ENCODE measurements at regions not wholly inside any gene's neighbourhood (a gene's known extent, or its start where the extent isn't known, plus 50 kb on each side); places are given as distances from the start of the nearest gene placed in this dataset.

DNA sequence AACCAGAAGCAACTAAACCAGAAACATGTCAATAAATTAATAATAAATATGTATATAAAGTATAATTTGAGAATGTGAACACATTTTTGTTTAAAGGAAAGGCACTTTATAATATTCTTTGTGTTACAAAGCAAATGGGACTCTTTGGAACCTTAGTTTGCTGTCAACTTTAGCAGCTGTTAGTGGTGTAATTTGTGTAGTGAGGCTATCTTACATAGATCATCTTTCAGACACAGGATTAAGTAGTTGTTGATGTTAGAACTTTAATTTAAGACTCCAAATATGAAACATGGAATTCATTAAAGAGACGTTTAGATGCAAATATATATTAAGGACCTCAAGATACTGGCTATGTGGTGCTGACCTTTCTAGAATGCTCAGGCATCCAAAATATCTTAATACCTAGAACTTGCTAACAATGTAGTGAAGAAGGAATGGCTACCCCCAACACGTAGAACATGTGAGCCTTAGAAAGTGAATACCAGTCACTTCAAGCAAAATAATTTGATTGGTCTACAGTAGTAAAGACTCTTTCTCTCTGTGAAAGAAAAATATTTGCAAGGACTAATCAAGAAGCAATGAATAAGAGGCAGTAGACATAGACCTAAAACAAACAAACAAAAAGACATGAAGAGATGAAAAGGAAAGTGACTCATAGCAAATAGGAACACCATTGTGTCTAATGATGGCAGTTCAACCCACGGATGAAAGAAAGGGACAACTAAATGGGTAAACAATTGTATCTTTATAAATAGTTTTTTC, 811.4 kb downstream of the USP25 start:
- Histone ChIP-seq H3K36me3 (ENCODE audit: control insufficient read depth in 1 of 2, insufficient read depth in 2 of 2, low read length in 2 of 2) (no peaks in the 10 kb centered on the region), H3K9ac (ENCODE audit: low read depth in 1 of 2, low read length in 2 of 2) (no peak overlapping the region), H3K4me1 (ENCODE audit: control insufficient read depth in 1 of 2, insufficient read depth in 2 of 2, low read length in 2 of 2) (no peaks in the 10 kb centered on the region), H3K27ac (ENCODE audit: low read depth, low read length) (no peak overlapping the region), H3K9me3 (ENCODE audit: control insufficient read depth in 1 of 2, low read length in 2 of 2) (peaks cover 4 to 17% of the 10 kb centered on the region in 2 donors), H3K4me3 (ENCODE audit: low read depth in 1 of 2, low read length in 2 of 2) (no peak overlapping the region), H3K27me3 (ENCODE audit: control insufficient read depth in 1 of 2, insufficient read depth in 2 of 2, low read length in 2 of 2) (no peaks in the 10 kb centered on the region)

DNA sequence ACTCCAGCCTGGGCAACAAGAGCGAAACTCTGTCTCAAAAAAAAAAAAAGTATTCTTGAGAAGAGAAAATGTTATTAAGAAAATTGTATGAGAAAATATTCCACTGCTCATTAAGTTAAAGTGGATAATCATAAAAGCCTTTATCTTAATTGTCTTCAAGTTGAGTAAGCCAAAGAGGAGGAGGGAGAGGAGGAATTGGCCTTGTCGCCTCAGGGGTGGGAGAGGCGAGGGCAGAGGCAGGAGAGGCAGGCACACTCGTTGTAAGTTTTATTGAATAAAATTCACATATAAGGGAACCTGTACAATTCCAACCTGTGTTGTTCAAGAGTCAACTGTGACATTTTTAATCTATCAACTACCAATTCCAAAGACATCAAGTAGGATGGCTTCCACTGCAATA, 820.3 kb downstream of the USP25 start:
- Histone ChIP-seq H3K9me3 (ENCODE audit: control insufficient read depth in 1 of 2, low read length in 2 of 2) (peaks cover 6 to 8% of the 10 kb centered on the region in 2 donors), H3K9ac (ENCODE audit: low read depth in 1 of 2, low read length in 2 of 2) (no peak overlapping the region), H3K27me3 (ENCODE audit: control insufficient read depth in 1 of 2, insufficient read depth in 2 of 2, low read length in 2 of 2) (no peaks in the 10 kb centered on the region), H3K4me3 (ENCODE audit: low read depth in 1 of 2, low read length in 2 of 2) (no peak overlapping the region), H3K36me3 (ENCODE audit: control insufficient read depth in 1 of 2, insufficient read depth in 2 of 2, low read length in 2 of 2) (no peaks in the 10 kb centered on the region), H3K4me1 (ENCODE audit: control insufficient read depth in 1 of 2, insufficient read depth in 2 of 2, low read length in 2 of 2) (no peaks in the 10 kb centered on the region), H3K27ac (ENCODE audit: low read depth, low read length) (no peak overlapping the region)

DNA sequence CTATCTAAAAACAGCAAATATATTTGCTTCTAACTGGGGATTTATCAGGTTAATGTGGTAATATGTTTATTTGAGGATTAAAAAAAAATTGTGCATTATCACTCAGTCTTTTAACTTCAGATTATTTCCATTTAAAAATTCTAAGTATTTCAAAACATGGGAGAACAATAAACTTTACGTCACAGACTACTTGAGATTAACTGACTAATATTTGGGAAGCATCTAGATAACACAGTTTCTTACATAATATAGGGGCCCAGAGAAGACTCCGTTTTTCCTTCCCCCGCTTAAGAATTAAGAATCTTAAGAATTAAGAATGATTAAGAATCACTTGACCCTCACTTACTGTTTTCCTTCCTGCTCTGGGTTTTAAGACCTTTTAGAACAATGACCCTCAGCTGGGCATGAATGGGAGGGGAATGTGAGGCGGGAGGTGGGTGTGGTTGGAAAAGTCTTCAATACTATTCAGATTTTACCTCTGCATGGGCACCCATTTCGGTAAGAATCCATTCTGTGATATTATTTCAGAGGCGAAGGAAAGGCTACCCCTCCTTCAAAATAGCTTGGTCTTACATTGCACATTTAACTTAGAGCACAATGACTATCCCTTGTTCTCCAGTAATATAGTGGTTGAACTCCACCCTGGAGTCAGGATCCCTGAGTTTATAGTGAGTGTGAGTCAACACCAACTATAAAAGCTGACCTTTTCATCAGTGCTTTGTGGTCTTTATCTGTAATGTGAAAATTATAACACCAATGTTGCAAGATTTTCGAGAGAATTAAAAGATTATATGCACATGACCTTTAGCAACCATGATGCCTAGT, 821.3 kb downstream of the USP25 start:
- H3K36me3 ChIP-seq (ENCODE audit: control insufficient read depth in 1 of 2, insufficient read depth in 2 of 2, low read length in 2 of 2), result no peaks in the 10 kb centered on the region
- no peak overlapping the region for H3K27ac ChIP-seq (ENCODE audit: low read depth, low read length)
- peaks cover 6 to 8% of the 10 kb centered on the region in 2 donors for H3K9me3 ChIP-seq (ENCODE audit: control insufficient read depth in 1 of 2, low read length in 2 of 2)
- H3K4me1 ChIP-seq (ENCODE audit: control insufficient read depth in 1 of 2, insufficient read depth in 2 of 2, low read length in 2 of 2), result no peaks in the 10 kb centered on the region
- no peaks in the 10 kb centered on the region for H3K27me3 ChIP-seq (ENCODE audit: control insufficient read depth in 1 of 2, insufficient read depth in 2 of 2, low read length in 2 of 2)
- no peak overlapping the region for H3K4me3 ChIP-seq (ENCODE audit: low read depth in 1 of 2, low read length in 2 of 2)
- no peak overlapping the region for H3K9ac ChIP-seq (ENCODE audit: low read depth in 1 of 2, low read length in 2 of 2)

DNA sequence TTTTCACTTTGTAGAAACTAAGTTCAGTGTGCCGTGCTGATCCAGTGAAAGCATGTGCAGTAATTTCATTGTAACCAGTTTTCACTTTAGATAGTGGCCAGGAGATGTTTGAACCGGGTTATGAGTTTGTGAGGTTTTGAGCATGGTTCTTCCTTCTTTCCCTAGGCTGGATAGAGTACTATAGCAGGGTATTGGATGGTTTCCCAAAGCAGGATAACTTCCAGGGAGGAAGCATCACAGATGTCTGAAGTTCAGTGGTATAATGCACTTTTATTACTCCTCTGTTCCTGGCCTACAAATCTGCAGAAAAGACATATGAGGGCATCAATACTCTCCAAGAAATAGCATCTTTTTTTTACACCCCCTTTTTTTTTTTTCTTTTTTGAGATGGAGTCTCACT, 823.1 kb downstream of the USP25 start:
- Histone ChIP-seq H3K9me3 (ENCODE audit: control insufficient read depth in 1 of 2, low read length in 2 of 2) (peaks cover 5 to 13% of the 10 kb centered on the region in 2 donors), H3K4me1 (ENCODE audit: control insufficient read depth in 1 of 2, insufficient read depth in 2 of 2, low read length in 2 of 2) (no peaks in the 10 kb centered on the region), H3K36me3 (ENCODE audit: control insufficient read depth in 1 of 2, insufficient read depth in 2 of 2, low read length in 2 of 2) (no peaks in the 10 kb centered on the region), H3K27me3 (ENCODE audit: control insufficient read depth in 1 of 2, insufficient read depth in 2 of 2, low read length in 2 of 2) (no peaks in the 10 kb centered on the region), H3K9ac (ENCODE audit: low read depth in 1 of 2, low read length in 2 of 2) (no peak overlapping the region), H3K27ac (ENCODE audit: low read depth, low read length) (no peak overlapping the region), H3K4me3 (ENCODE audit: low read depth in 1 of 2, low read length in 2 of 2) (no peak overlapping the region)

DNA sequence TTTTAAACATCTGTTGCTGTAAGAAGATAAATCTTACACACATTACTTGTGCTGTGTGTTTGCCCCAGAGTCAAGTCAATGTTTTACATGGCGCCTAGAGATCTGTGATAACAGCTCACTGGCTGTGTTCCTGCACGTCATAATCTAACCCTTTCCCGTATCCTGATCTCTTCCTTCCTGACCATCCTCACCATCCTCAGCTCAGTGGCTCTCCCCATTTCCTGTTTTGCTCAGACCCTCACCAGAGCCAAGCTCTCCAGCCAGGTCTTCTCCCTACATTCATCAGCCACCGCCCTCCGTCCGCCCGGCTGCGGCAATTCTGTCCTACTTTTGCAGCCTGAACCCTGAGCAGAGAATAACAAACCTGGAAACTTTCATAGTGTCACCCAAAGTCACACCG, 824.7 kb downstream of the USP25 start:
- H3K9ac ChIP-seq (ENCODE audit: low read depth in 1 of 2, low read length in 2 of 2), result no peak overlapping the region
- H3K36me3 ChIP-seq (ENCODE audit: control insufficient read depth in 1 of 2, insufficient read depth in 2 of 2, low read length in 2 of 2), result no peaks in the 10 kb centered on the region
- no peaks in the 10 kb centered on the region for H3K27me3 ChIP-seq (ENCODE audit: control insufficient read depth in 1 of 2, insufficient read depth in 2 of 2, low read length in 2 of 2)
- no peak overlapping the region for H3K4me3 ChIP-seq (ENCODE audit: low read depth in 1 of 2, low read length in 2 of 2)
- H3K4me1 ChIP-seq (ENCODE audit: control insufficient read depth in 1 of 2, insufficient read depth in 2 of 2, low read length in 2 of 2), result no peaks in the 10 kb centered on the region
- no peak overlapping the region for H3K27ac ChIP-seq (ENCODE audit: low read depth, low read length)
- peaks cover 5 to 13% of the 10 kb centered on the region in 2 donors for H3K9me3 ChIP-seq (ENCODE audit: control insufficient read depth in 1 of 2, low read length in 2 of 2)

DNA sequence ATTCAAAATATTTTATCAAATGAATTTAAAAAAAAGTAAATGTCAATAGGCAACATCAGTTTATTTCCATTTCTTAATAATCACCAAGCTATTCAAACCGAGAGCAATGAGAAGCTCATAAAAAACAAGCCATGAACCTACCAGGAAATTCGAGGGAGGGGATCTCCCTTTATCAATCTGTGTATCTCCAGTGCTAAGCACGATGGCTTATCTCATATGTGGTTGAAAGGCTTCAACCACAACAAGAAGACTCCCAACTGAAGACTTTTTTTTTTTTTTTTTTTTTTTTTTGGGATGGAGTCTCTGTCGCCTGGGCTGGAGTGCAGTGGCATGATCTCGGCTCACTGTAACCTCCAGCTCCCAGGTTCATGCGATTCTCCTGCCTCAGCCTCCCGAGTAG, 833.3 kb downstream of the USP25 start:
- Histone ChIP-seq H3K4me3 (ENCODE audit: low read depth in 1 of 2, low read length in 2 of 2) (no peak overlapping the region), H3K9ac (ENCODE audit: low read depth in 1 of 2, low read length in 2 of 2) (no peak overlapping the region), H3K27me3 (ENCODE audit: control insufficient read depth in 1 of 2, insufficient read depth in 2 of 2, low read length in 2 of 2) (no peaks in the 10 kb centered on the region), H3K4me1 (ENCODE audit: control insufficient read depth in 1 of 2, insufficient read depth in 2 of 2, low read length in 2 of 2) (no peaks in the 10 kb centered on the region), H3K9me3 (ENCODE audit: control insufficient read depth in 1 of 2, low read length in 2 of 2) (peaks cover 6% of the 10 kb centered on the region in 2 donors), H3K36me3 (ENCODE audit: control insufficient read depth in 1 of 2, insufficient read depth in 2 of 2, low read length in 2 of 2) (no peaks in the 10 kb centered on the region), H3K27ac (ENCODE audit: low read depth, low read length) (no peak overlapping the region)

DNA sequence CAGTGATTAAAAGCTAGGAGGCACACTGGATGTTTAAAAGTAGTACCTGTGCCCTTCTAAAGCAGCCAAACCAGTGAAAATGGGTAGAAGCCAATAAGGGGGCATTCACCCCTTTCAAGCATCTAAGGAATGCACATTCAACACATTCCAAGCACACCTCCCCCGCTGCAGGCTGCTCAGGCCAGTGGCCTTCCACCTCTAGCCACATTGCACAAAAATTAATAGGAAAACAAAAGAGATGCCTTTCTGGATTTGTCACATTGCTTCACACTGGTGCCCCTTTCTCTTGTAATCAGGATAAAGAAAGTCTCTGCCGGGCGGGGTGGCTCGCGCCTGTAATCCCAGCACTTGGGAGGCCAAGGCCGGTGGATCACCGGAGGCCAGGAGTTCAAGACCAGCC, 834.0 kb downstream of the USP25 start:
- Histone ChIP-seq H3K9me3 (ENCODE audit: control insufficient read depth in 1 of 2, low read length in 2 of 2) (peaks cover 6% of the 10 kb centered on the region in 2 donors), H3K9ac (ENCODE audit: low read depth in 1 of 2, low read length in 2 of 2) (no peak overlapping the region), H3K27ac (ENCODE audit: low read depth, low read length) (no peak overlapping the region), H3K36me3 (ENCODE audit: control insufficient read depth in 1 of 2, insufficient read depth in 2 of 2, low read length in 2 of 2) (no peaks in the 10 kb centered on the region), H3K4me1 (ENCODE audit: control insufficient read depth in 1 of 2, insufficient read depth in 2 of 2, low read length in 2 of 2) (no peaks in the 10 kb centered on the region), H3K27me3 (ENCODE audit: control insufficient read depth in 1 of 2, insufficient read depth in 2 of 2, low read length in 2 of 2) (no peaks in the 10 kb centered on the region), H3K4me3 (ENCODE audit: low read depth in 1 of 2, low read length in 2 of 2) (no peak overlapping the region)

DNA sequence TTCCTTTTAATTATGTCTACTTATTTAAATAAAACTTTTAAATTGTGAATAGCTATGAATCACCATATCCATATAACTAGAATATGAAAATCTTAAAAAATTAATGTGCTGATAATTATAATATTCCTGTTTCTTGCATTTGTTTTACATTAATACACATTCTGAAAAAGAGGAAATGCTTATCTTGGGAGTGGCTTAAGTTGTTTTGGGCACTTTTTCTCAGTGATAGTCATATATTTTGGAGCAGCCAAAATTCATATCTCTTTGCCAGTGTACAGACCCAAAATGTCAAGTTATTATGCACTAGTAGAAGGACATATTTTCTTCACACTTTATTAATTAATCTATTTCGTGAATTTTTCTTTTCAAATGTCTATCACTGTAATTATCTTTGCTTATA, 838.5 kb downstream of the USP25 start:
- Histone ChIP-seq H3K4me3 (ENCODE audit: low read depth in 1 of 2, low read length in 2 of 2) (no peak overlapping the region), H3K36me3 (ENCODE audit: control insufficient read depth in 1 of 2, insufficient read depth in 2 of 2, low read length in 2 of 2) (no peaks in the 10 kb centered on the region), H3K9me3 (ENCODE audit: control insufficient read depth in 1 of 2, low read length in 2 of 2) (peaks cover 3 to 8% of the 10 kb centered on the region in 2 donors), H3K27me3 (ENCODE audit: control insufficient read depth in 1 of 2, insufficient read depth in 2 of 2, low read length in 2 of 2) (no peaks in the 10 kb centered on the region), H3K27ac (ENCODE audit: low read depth, low read length) (no peak overlapping the region), H3K4me1 (ENCODE audit: control insufficient read depth in 1 of 2, insufficient read depth in 2 of 2, low read length in 2 of 2) (no peaks in the 10 kb centered on the region), H3K9ac (ENCODE audit: low read depth in 1 of 2, low read length in 2 of 2) (no peak overlapping the region)

DNA sequence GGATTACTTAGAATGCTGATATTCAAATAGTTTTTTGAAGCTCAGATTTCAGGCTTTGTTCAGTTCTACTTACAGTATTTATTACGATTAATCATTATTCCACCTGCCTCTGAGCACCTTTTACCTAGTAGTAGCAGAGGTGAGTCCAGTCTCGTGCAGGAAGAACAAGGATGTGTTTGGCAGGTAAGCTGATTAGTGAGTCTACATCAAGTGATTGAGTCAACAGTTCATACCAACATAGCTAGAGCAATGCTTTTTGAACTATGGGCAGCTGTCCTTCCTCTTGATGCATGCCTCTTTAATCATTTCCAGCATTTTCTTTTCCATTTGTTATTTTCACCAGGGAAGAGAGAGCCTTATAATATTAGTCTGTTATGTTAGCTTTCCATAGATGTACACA, 838.9 kb downstream of the USP25 start:
- Histone ChIP-seq H3K4me3 (ENCODE audit: low read depth in 1 of 2, low read length in 2 of 2) (no peak overlapping the region), H3K27ac (ENCODE audit: low read depth, low read length) (no peak overlapping the region)

DNA sequence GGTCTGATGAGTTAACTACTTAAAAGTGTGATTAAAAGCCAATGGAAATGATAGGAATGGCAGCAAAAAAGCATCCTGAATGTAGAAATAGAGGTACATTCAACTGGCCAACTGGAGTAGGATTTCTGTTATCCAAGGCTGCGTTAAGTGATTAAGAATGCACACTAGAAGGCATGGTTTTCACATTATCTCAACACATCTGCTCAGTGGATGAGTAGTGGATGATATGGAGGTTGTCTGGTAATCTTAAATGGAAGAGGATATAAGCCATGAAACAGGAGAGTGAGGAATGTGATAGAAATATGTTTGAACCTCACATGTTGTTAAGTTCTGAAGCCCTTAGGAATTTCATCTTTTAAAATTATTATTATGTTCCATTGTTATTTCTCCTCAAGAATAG, 839.9 kb downstream of the USP25 start:
- Histone ChIP-seq H3K9me3 (ENCODE audit: control insufficient read depth in 1 of 2, low read length in 2 of 2) (peaks cover 8 to 9% of the 10 kb centered on the region in 2 donors), H3K9ac (ENCODE audit: low read depth in 1 of 2, low read length in 2 of 2) (no peak overlapping the region), H3K27ac (ENCODE audit: low read depth, low read length) (no peak overlapping the region)

More for the DNA sequence above, 838.9 kb downstream of the USP25 start:
- H3K9ac ChIP-seq (ENCODE audit: low read depth in 1 of 2, low read length in 2 of 2), result no peak overlapping the region
- no peaks in the 10 kb centered on the region for H3K27me3 ChIP-seq (ENCODE audit: control insufficient read depth in 1 of 2, insufficient read depth in 2 of 2, low read length in 2 of 2)
- H3K9me3 ChIP-seq (ENCODE audit: control insufficient read depth in 1 of 2, low read length in 2 of 2), result peaks cover 7 to 11% of the 10 kb centered on the region in 2 donors
- H3K36me3 ChIP-seq (ENCODE audit: control insufficient read depth in 1 of 2, insufficient read depth in 2 of 2, low read length in 2 of 2), result no peaks in the 10 kb centered on the region
- no peaks in the 10 kb centered on the region for H3K4me1 ChIP-seq (ENCODE audit: control insufficient read depth in 1 of 2, insufficient read depth in 2 of 2, low read length in 2 of 2)

More for the DNA sequence above, 839.9 kb downstream of the USP25 start:
- H3K27me3 ChIP-seq (ENCODE audit: control insufficient read depth in 1 of 2, insufficient read depth in 2 of 2, low read length in 2 of 2), result no peaks in the 10 kb centered on the region
- H3K36me3 ChIP-seq (ENCODE audit: control insufficient read depth in 1 of 2, insufficient read depth in 2 of 2, low read length in 2 of 2), result no peaks in the 10 kb centered on the region
- H3K4me1 ChIP-seq (ENCODE audit: control insufficient read depth in 1 of 2, insufficient read depth in 2 of 2, low read length in 2 of 2), result no peaks in the 10 kb centered on the region
- no peak overlapping the region for H3K4me3 ChIP-seq (ENCODE audit: low read depth in 1 of 2, low read length in 2 of 2)

Measured in duodenal mucosa (tissue), 2 donors.